Heart right ventricle (tissue), 16 donors: ENCODE measurements at regions not wholly inside any gene's neighbourhood (a gene's known extent, or its start where the extent isn't known, plus 50 kb on each side); places are given as distances from the start of the nearest gene placed in this dataset.

Experiments
- ATAC-seq, 8 donors: fragments of 200-7000 bp; cut with Tn5 transposase; one replicate each; pipeline ENCODE4 v1.9.1; 2020; ENCODE audit warnings: mild to moderate bottlenecking in 8 of 8, moderate library complexity in 8 of 8, moderate number of reproducible peaks in 1 of 8
- DNase-seq, 2 donors: peaks; one replicate each; pipeline ENCODE4 v3.0.0-alpha.2; 2020
- H3K27ac ChIP-seq, 10 donors: fragments of 200-600 bp; sonication (generic) in 2 of 10; one replicate each; pipeline versions ENCODE4 v1.5.0 to v1.8.0; 2020 to 2022; ENCODE audit warnings: mild to moderate bottlenecking in 3 of 10
- H3K27me3 ChIP-seq, 7 donors: fragments of 200-600 bp; one replicate each; pipeline ENCODE4 v1.8.0; 2021 to 2022; ENCODE audit warnings: mild to moderate bottlenecking in 2 of 7
- H3K36me3 ChIP-seq, 9 donors: fragments of 200-600 bp; sonication (generic) in 1 of 9; one replicate each; pipeline versions ENCODE4 v1.5.0 to v1.8.0; 2020 to 2022; ENCODE audit warnings: mild to moderate bottlenecking in 2 of 9
- H3K4me1 ChIP-seq, 9 donors: fragments of 200-600 bp; sonication (generic) in 1 of 9; one replicate each; pipeline versions ENCODE4 v1.5.0 to v1.8.0; 2020 to 2022; ENCODE audit warnings: mild to moderate bottlenecking in 4 of 9
- H3K4me3 ChIP-seq, 10 donors: fragments of 200-600 bp; sonication (generic) in 2 of 10; one replicate each; pipeline versions ENCODE4 v1.5.0 to v1.8.0; 2020 to 2022; ENCODE audit warnings: mild to moderate bottlenecking in 7 of 10, moderate library complexity in 2 of 10
- H3K9me3 ChIP-seq, 11 donors: fragments of 200-600 bp in 10 of 11; sonication (generic) in 2 of 11; one replicate each; pipeline versions ENCODE4 v1.5.0 to v1.8.0; 2013 to 2022; ENCODE audit warnings: mild to moderate bottlenecking in 2 of 11, control low read depth in 1 of 11, moderate library complexity in 1 of 11
- CTCF ChIP-seq, 9 donors: fragments of 200-600 bp; sonication (generic) in 2 of 9; IDR thresholded peaks; one replicate each; pipeline versions ENCODE4 v1.5.0 to v1.8.0; 2021 to 2022; ENCODE audit warnings: antibody characterized with exemption in 9 of 9, mild to moderate bottlenecking in 5 of 9, moderate library complexity in 1 of 9
- WGBS, 2 donors: extraction: QIAGEN DNeasy Blood & Tissue Kit; methylation state at CpG; one replicate each; pipeline ENCODE4 v1.1.7; 2013; ENCODE audit warnings: inconsistent platforms in 1 of 2; 5-methylcytosine and 5-hydroxymethylcytosine counted together
- intact Hi-C, 10 donors: fragments of 100-400 bp; cut with DNase I; formaldehyde crosslinking; loops; one replicate each; pipeline versions ENCODE4 v1.11.1 to v1.14.2; 2022
- donor health status: Arrhythmogenic right ventricular cardiomyopathy.
- donor health status: ischemic (EF 13 %, LVEDD 7.1; RV severe dilation, severe dysfunction).
- donor health status: healthy with polysubstance abuse.
- donor health status: DM: no; HTN: yes; CAD: no.
- donor health status: DM: no; HTN: no; CAD: no.
- donor health status: ischemic (EF 25% LVEDD 6.9; RV normal size, moderate dysfunction).
- donor health status: ischemic (EF 25% LVEDD 5.7; RV mildly dilated, moderate dysfunction).
- donor health status: healthy.
- donor health status: DM: yes; HTN: yes; CAD: no.
- donor health status: Ischemic cardiomyopathy.
- donor health status: ischemic (EF 35%, LVEDD 5.7; RV mildly dilated, moderate dysfunction).
- donor health status: nonischemic (EF 11% LVEDD 7.7; RV severe dilation, severe dysfunction).
- donor health status: DM: yes; HTN: yes; CAD: no.
- donor health status: PGD.
- donor health status: ischemic (EF 29% LVEDD 5.4; RV normal size, mild dysfunction).
- donor health status: nonischemic (EF 23%, LVEDD 6.1; RV moderate dilation, normal function).

GRCh38 chr2:105561401-105561800, 162.6 kb upstream of the FHL2 start:
- DNase-seq (no peak), ATAC-seq (no peak)
- intact Hi-C loops: no loop called here
- peaks cover 0 to 23% (median 9%) of the 10 kb centered on the region in 9 donors for H3K4me1 ChIP-seq
- H3K27ac ChIP-seq: no peak overlapping the region
- H3K4me3 ChIP-seq: no peak overlapping the region
- 91 to 93% methylated on average over 9 of the region's 9 CpGs for WGBS, 2 donors
- H3K9me3 ChIP-seq: no peaks in the 10 kb centered on the region
- peaks cover 0 to 7% (median 3%) of the 10 kb centered on the region in 7 donors for H3K27me3 ChIP-seq
- TF ChIP-seq CTCF (IDR thresholded peaks at IDR 0.05): no peak
- H3K36me3 ChIP-seq: no peaks in the 10 kb centered on the region

- intact Hi-C loops: no loop called here
- H3K4me3 ChIP-seq: no peak overlapping the region
- no peak for TF ChIP-seq CTCF (IDR thresholded peaks at IDR 0.05)
- H3K36me3 ChIP-seq: no peaks in the 10 kb centered on the region
- H3K9me3 ChIP-seq: no peaks in the 10 kb centered on the region
- peaks cover 0 to 24% (median 9%) of the 10 kb centered on the region in 9 donors for H3K4me1 ChIP-seq
- ATAC-seq (no peak), DNase-seq (no peak)
- H3K27ac ChIP-seq: no peak overlapping the region
- 93 to 97% methylated on average over 10 of the region's 10 CpGs for WGBS, 2 donors
- H3K27me3 ChIP-seq: peaks cover 0 to 12% (median 3%) of the 10 kb centered on the region in 7 donors
These were observed 161.3 kb upstream of the FHL2 start for GRCh38 chr2:105560157-105560556.

- ATAC-seq: peak; percentile 48 to 72 (median 67)
- peak overlapping the region in 4 of 10 donors; percentile 5 to 53 (median 8) for H3K27ac ChIP-seq
- no peaks in the 10 kb centered on the region for H3K36me3 ChIP-seq
- no peaks in the 10 kb centered on the region for H3K9me3 ChIP-seq
- no peak for TF ChIP-seq CTCF (IDR thresholded peaks at IDR 0.05)
- H3K4me3 ChIP-seq: peak overlapping the region in 1 of 10 donors; percentile 8
- peak; percentile 48 to 67 for DNase-seq
- 32 to 48% methylated on average over 12 of the region's 12 CpGs for WGBS, 2 donors
- peaks cover 0 to 17% (median 3%) of the 10 kb centered on the region in 7 donors for H3K27me3 ChIP-seq
- H3K4me1 ChIP-seq: peaks cover 0 to 24% (median 9%) of the 10 kb centered on the region in 9 donors
- intact Hi-C loops: no loop called here
These were observed 158.4 kb upstream of the FHL2 start for GRCh38 chr2:105557021-105557920.

- WGBS, 2 donors: 82 to 84% methylated on average over 3 of the region's 3 CpGs
- H3K27ac ChIP-seq: peak overlapping the region in 2 of 10 donors; percentile 11 to 37
- no peaks in the 10 kb centered on the region for H3K9me3 ChIP-seq
- no peaks in the 10 kb centered on the region for H3K36me3 ChIP-seq
- peaks cover 0 to 17% (median 3%) of the 10 kb centered on the region in 7 donors for H3K27me3 ChIP-seq
- ATAC-seq (peak in 1 of 8 donors; percentile 35), DNase-seq (no peak)
- intact Hi-C loops: no loop called here
- no peak for TF ChIP-seq CTCF (IDR thresholded peaks at IDR 0.05)
- no peak overlapping the region for H3K4me3 ChIP-seq
- H3K4me1 ChIP-seq: peaks cover 0 to 24% (median 9%) of the 10 kb centered on the region in 9 donors
These were observed 157.5 kb upstream of the FHL2 start for GRCh38 chr2:105556366-105556765.
